GM21825 (cell line): ENCODE measurements at regions not wholly inside any gene's neighbourhood (a gene's known extent, or its start where the extent isn't known, plus 50 kb on each side); places are given as distances from the start of the nearest gene placed in this dataset.

Experiments used
- ATAC-seq: cut with Tn5 transposase; IDR thresholded peaks from one replicate; pipeline ENCODE4 v1.9.1; 2021; ENCODE audit warnings: mild to moderate bottlenecking, moderate library complexity; ENCODE audit not compliant: unreplicated experiment

DNA sequence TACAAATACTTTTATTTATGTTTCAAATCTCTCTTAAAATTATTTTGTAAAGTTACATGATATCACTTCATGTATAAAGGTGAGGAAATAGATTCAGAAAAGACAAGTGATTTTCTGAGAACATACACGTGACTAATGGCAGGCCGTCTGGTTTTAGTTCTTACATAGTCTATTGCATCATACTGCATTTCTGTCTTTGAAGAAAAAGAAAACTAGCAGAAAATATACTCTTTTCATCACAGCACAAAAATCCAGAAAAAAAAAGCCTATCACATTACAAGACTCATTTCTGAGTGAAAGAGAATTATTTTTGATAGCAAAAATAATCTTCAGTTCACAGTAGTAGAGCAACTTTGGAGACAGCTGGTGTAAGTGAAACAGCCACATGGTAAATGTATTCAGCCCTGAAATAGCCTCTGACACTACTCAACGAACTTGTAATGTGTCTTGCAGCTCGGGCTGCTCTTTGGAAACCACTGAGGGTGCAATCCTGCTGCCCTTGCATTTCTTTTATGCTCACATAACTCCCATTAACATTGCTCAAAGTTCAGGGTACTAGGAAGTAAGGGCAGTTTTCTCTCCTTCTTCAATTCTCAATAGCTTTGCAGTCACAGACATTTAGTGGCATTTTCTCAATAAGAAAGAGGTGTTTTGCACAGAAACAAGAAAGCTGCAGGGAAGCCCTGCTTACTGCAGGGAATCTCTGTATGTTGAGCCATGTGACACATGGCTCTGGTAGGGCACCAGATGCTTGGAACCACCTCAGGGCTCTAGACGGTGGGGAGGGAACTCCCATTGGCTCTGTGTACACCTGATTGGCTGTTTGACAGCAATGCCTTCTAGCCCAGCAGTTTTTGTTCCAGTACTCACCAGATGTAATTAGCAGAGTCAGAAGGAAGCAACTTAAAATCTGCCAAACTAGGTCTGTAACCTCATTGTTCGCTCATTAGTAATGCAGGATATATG is 845.3 kb upstream of the PTPRD start:
- ATAC-seq: no peak

DNA sequence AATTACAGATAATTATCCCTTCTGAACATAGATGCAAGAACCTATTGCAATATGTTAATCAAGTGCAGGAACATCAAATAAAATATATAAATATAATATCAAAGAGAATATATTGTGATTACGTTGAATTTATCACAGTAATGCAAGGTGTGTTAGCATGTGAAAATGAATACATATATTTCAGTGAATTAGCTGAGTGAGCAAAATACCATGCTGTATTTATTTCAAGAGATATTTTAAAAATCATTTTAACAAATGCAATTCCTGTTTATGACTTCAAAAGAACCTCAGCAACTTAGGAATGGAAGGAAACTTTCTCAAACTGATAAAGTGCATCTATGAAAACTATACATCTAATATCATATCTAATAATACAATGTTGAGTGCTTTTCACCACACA is 856.9 kb upstream of the PTPRD start:
- no peak for ATAC-seq

DNA sequence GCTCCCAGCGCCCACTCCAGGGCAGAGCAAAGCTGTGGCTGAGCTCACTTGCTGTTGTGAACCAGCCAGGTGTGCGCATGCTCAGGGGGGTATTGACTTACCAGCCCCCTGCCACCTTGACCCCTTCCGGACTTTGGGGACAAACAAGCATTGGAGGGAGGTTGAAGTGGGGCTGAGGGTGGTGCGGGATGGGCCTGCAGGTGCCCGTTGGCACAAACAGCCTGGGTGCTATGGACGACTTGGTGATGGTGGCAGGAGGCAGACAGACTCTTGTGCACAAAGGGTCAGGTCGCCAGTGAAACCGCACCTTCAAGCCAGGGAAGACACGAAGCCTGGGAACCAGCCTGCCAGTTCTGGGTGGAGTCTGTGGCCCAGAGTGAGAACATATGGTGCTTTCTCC is 858.5 kb upstream of the PTPRD start:
- ATAC-seq: no peak

DNA sequence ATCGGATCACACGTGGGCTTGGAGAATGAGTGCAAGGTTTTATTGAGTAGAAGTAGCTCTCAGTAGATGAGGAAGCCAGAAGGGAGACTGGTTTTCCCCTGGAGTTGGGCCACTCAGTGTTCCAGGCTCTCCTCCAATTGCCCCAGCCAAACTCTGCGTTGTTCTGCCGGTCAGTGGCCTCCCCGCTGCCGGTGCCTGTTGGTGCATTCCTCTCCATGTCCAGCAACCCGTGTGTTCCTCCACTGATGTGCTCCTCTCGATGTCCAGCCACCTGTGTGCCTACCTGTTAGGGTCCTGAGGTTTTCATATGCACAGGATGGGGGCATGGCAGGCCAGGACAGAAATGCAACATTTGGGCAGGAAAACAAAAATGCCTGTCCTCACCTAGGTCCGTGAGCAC is 888.0 kb upstream of the PTPRD start:
- no peak for ATAC-seq

DNA sequence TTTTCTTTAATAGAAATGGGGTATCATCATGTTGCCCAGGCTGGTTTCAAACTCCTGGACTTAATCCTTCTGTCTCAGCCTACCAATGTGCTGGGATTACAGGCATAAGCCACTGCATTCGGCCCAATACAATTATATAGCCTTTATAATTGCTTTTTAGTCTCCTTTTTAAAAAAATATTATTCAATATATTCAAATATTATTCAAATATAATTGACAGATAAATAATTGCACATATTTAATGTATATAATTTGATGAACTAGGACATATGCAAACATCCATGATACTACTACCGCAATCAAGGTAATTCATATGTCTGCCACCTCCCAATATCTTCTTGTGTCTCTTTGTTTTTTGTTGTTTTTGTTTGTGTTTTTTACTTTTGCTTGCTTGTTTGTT is 894.2 kb upstream of the PTPRD start:
- no peak for ATAC-seq

DNA sequence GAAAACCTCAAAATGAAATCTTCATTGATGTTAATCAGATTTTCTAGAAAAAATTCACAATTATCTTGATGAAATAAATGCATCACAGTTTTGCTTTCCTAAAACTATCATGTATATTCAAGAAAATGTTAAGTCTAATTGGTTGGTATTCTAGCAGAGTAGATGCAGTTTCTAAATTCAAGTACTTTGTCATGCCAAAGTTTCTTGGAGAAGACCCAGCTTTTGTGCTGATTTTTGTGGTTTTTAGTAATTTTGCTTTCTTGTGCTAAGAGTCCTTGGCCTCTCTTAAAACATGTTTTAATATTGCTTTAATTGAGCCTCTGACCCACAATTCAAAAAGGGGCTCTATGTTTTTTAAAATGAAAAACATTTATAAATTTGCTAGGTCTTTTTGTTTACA is 924.8 kb upstream of the PTPRD start:
- ATAC-seq: no peak

DNA sequence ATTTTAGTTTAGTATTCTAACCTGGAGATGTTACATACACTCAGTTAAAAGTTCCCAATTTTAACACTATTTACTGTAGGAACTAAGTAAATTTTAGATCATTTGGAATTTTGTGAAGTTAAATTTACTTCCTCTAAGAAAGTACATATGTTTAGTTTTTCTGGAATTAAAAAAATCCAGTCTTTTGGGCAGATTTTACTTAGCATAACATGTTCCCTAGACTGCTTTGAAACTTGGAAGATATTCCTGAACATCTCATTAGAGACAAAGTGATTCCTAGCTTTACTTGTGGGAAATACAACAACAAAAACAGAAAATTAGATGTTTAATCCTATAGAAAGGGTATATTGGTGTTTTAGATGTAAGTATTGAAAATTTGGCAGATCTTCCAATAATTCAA is 930.0 kb upstream of the PTPRD start:
- no peak for ATAC-seq

DNA sequence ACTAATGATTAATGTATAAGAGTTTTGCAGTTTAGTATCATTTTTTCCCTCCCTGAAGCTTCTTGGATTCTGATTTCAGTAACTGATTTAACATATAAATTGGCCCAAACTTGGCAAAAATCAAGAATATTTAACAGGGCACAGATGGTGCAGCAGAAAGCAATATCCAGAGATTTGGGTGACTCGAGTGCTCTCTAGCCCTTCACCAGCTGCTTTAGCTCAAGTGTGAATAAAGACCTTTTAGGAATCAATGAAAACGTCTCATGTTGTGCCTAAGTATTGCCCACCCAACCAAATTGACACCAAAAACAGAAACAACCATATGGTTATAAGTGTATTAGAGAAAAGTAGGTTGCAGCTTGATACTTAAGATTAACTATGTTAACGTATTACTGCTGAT is 933.4 kb upstream of the PTPRD start:
- no peak for ATAC-seq

DNA sequence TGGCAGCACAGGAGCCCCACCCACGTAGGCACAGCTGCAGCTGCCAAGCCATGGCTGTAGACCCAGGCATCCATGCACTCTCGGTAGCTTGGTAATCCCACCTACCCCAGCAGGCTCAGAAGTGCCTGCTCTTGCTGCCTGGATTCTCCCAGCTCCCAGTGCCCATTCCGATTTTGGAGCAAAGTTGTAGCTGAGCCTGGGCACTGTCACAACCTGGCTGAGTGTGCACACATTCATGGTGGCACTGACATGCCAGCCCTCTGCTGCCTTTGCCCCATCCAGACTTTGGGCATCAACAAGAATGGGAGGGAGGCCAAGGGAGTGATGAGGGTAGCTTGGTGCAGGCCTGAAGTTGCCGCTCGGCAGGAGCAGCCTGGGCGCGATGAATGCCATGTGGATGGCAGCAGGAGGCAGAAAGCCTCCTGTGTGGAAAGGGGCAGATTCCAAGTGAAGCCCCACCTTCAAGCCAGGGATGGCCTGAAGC is 936.6 kb upstream of the PTPRD start:
- no peak for ATAC-seq

DNA sequence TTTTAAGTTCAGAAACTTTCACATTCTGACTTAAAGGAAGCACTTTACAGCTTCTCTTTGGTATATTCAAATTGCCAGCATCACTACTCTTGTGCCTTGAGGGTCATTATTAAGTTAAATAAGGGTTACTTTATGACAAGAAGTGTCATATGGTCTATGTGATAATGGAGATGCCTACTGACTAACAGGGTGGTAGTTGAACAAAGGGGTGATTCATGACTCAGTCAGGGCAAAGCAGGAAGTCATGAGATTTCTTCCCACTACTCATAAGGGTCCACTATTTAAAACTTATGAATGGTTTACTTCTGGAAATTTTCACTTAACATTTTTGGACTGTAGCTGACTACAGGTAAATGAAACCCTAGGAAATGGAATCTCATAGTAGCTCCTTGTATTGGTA is 938.3 kb upstream of the PTPRD start:
- ATAC-seq: no peak

DNA sequence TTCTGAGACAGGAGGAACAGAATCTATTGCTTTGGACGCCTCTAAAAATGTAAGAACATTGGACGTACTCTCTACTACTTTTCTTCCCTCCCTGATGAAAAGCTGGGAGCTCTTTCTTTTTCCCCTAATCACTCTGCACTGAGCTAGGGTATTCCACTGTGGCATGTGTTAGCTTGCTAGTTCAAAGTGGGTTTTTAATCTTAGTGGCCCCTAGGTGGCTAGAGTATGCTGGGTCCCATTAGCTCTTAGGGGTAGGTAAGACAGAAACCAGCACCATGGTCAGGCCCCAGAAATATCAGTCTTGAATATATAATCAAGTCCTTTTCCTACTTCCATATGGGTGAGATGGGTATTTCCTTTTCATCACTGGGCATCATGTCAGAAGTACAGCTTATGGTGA is 945.2 kb upstream of the PTPRD start:
- no peak for ATAC-seq

DNA sequence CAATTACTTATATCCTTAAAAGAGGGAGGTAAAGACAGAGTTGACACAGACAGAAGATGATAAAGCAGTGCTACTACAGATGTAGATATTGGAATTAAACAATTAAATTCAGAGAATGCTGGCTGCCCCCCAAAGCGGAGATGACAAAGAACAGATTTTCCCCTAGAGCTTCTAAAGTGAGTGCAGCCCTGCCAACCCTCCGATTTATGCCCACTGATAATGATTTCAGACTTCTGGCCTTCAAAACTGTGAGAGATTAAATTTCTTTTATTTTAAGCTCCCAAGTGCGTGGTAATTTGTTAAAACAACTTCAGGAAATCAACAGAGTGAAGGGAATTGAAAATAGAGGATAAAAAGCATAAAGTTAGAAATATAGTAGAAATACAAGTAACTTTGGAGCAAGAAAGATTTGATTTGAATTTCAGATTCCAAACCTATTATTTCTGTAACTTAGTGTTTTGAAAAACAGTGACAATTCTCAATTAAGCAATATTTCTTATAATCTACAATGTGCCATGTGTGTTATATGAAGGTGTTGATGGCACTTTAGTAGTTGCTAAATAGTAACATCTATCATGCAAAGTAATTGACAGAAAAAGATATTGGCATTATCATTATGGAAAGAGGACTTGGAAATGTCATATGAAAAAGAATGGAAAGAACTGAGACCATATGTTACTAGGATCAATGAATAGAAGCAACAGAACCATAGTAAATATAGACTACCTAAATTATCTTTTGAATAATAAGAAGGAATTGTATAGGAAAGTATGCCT is 946.4 kb upstream of the PTPRD start:
- ATAC-seq: no peak

DNA sequence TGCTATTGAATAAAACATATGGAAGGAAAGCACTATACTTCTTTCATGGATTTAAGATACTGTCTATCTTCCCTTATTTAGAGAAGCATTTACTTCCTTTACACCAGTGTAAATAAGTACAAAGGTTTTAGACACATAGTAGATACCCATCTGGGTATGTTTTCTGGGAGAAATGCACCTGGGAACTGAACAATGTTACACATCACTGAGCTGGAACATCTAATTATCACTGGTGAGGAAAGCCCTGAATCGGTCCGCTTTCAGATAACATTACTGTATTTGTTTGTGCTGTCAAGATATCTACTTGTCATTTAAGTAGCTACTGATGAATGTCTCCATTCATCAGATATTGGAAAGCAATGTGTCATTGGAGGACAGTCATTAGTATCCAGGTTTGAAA is 964.7 kb upstream of the PTPRD start:
- no peak for ATAC-seq

DNA sequence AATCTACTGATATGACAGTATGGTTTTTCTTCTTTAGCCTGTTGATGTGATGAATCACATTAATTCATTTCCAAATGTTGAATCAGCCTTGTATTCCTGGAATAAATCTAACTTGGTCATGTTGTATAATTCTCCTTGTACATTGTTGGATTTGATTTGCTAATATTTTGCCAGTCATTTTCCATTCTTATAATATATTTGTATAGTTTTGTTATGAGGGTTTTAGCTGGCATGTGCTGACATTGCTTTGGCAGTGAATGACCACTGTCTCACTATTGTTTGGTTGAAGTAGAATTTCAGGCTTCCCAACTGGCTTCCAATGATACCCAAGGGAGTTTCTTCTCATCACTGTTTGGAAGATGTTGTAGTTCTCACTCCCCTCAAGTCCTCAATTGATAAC is 983.0 kb upstream of the PTPRD start:
- no peak for ATAC-seq

DNA sequence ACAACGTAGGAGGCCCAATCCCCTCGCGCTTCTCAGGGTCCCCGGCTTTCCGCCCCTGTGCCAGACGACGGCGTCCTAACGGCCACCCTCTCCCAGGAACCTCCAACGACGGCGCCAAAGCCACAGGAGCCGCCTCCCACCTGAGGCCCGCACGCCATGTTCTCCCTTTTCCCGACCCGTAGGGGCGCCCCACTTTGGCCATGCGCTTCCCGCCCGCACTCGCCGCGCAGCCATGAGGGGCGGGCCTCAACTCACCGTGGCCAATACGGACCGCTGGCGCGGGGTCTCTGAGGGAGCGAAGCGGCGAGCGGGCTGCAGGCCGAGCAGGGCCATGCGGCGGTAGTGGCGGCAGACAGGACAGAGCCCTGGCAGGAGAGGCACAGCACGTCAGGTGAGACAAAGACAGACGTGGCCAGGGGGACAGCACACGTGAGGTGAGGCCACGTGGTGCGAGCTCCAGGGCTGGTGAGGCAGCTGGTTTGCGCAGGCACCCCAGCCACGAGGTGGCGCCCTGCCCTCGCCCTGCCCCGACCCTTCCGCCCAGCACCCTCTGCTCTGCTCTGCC is 1005.5 kb upstream of the PTPRD start:
- ATAC-seq: no peak

DNA sequence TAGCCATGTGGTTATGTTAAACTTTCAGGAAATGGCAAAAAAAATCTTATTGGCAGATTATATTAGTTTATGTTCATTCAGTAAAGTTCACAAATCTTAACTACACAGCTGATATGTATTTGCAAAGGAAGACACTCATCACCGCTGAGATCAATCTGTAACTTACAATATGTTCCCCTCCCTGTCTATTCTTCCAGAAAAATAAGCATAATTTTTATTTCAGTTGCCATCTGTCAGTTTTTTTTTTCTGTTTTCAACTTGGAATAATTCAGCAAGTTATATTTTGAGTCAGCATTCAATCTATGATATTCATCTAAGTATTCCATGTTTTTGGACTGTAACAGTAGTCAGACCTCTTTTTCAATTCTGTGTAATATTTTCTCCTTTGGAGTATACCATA is 1019.9 kb upstream of the PTPRD start:
- ATAC-seq: no peak

DNA sequence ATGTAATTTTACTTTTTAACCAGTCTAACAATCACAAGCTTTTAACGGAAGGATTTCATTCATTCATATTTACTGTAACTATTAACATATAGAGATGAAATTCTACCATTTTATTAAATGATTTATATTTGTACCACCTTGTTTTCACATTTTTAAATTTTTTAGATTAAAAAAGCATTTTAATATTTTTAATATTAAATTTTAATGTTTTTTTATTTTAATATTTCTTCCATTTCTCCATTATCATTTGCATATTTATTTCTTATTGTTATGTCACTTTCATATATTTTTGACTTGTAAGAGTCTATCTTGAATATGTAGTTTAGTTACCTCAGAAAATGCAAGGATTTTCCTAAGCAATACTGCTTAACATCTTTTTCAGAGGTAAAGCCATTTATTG is 1034.0 kb upstream of the PTPRD start:
- ATAC-seq: no peak

DNA sequence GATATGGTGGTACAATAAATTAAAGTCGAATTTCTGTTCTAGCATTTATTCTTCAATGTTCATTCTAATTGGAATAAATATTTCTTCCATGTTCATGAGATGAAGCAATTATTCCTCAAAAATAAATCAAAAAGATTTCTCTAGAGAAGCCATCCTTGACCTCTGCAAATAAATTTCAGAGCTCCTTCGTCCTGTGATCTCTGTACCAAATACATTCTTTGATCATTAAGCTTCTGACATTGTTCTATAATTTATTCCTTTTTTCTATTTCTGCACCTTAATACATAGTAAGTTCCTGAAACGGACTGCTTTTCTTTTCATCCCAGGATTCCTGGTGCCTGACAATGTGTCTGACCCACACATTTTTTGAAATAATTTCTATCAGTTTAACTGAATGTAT is 1039.3 kb upstream of the TYRP1 start:
- ATAC-seq: no peak

DNA sequence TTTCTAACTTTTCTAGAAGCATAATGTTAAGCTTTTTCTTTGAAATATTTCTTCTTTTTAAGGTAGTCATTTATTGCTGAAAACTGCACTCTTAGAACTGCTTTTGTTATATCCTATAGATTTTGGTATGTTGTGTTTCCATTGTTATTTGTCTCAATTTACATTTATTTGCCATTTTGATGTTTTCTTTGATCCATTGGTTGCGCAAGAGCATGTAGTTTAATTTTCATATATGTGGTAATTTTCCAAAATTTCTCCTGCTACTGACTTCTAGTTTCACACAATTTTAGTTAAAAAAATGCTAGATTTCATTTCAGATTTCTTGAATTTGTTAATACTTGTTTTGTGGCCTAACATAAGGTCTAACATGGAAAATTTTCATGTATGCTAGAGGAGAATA is 1029.3 kb upstream of the TYRP1 start:
- no peak for ATAC-seq

DNA sequence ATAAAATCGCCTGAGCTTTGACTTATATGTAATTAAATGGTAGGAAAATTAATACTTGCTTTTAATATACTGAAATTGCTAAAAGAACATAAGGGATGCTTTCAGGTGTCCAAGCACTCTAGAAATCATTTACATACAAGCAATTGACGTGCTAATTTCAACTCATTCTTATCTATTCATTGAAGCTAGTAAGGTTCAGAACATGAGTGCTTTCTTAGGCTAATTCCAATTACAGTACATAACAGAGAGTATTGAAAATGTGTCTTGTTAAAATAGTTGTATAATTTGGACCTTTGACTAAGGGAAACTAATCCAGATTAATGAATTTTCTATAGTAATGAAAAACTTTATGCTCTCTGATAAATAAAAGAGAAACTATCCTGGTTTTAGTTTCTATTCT is 1016.4 kb upstream of the TYRP1 start:
- no peak for ATAC-seq

DNA sequence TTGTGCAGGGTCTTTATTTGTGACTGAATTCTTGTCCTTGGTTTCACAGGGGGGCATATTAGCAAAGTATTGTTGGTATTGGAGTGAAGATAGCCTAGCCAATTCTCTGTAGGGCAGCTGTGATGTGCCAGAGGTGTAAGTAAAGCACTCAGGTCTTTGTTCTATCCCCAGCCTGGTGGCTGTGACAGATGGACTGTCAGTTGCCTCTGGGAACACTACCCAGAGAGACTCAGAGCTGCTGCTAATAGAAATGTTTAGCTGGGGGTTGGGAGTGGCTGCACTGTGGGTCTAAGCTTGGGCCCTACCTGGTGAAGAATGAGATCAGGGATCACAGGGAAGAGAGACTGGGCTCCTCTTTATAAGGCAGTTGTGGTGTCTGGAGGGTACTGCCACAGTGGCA is 1006.5 kb upstream of the TYRP1 start:
- no peak for ATAC-seq

DNA sequence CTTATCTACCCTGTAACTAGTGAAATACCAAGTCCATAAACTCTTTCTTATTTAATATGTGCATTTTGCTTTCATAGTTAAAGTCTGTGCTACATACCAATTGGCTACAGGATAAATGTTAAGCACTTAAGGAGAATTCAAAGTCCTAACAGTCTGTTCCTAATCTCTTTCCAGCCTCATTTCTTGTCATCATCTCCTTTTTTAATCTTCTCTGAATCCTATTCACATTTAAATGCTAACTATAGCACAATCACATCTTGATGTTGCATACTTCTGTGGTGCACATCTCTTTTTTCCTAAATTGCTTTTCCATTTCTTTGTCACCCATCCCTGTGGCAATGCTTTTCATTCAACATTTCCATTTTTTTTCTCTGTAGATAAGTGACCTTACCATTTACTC is 996.1 kb upstream of the TYRP1 start:
- ATAC-seq: no peak
